Peyer's patch (tissue), 4 donors: ENCODE measurements at regions not wholly inside any gene's neighbourhood (a gene's known extent, or its start where the extent isn't known, plus 50 kb on each side); places are given as distances from the start of the nearest gene placed in this dataset.

Source experiments
- POLR2A ChIP-seq, 2 donors: fragments of 450-650 bp; IDR thresholded peaks; one replicate each; pipeline ENCODE4 v1.5.1; 2017; ENCODE audit warnings: antibody characterized with exemption in 2 of 2, mild to moderate bottlenecking in 2 of 2, moderate library complexity in 2 of 2
- TF ChIP-seq, protein P1 (sequence below), 6 experiments: fragments of 450-650 bp in 4 of 6; fragments of 200-600 bp in 2 of 6; sonication (generic) in 1 of 6; IDR thresholded peaks; one replicate each; pipeline ENCODE4 v1.5.1; 2017 to 2019; ENCODE audit warnings: antibody characterized with exemption in 6 of 6, mild to moderate bottlenecking in 3 of 6, moderate library complexity in 1 of 6

DNA sequence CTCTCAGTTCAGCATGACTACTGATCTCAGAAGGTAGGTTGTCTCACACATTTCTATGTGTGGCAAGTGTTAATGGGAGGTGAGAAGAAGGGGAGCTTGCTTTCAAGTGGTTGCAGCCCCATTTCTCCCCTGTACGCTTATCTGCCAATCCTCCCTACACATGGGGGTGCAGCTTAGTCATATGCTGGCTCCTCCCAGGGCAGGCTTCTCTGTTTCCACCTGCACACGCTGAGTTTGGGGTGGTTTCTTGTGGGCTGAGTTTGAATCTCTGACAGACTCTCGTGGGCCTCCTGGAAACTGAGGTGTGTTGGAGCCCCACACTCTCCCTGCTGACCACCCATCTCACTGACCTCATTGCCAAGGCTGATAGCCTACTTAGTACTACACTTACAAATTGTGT lies 435.8 kb upstream of the MTPN start:
- TF ChIP-seq, protein P1, sequence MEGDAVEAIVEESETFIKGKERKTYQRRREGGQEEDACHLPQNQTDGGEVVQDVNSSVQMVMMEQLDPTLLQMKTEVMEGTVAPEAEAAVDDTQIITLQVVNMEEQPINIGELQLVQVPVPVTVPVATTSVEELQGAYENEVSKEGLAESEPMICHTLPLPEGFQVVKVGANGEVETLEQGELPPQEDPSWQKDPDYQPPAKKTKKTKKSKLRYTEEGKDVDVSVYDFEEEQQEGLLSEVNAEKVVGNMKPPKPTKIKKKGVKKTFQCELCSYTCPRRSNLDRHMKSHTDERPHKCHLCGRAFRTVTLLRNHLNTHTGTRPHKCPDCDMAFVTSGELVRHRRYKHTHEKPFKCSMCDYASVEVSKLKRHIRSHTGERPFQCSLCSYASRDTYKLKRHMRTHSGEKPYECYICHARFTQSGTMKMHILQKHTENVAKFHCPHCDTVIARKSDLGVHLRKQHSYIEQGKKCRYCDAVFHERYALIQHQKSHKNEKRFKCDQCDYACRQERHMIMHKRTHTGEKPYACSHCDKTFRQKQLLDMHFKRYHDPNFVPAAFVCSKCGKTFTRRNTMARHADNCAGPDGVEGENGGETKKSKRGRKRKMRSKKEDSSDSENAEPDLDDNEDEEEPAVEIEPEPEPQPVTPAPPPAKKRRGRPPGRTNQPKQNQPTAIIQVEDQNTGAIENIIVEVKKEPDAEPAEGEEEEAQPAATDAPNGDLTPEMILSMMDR (IDR thresholded peaks at IDR 0.05), result no peak
- TF ChIP-seq POLR2A (IDR thresholded peaks at IDR 0.05), result no peak
